CD4-positive, CD25-positive, alpha-beta regulatory T cell (primary cell): ENCODE measurements at regions not wholly inside any gene's neighbourhood (a gene's known extent, or its start where the extent isn't known, plus 50 kb on each side); places are given as distances from the start of the nearest gene placed in this dataset.
A peak's percentile ranks its signal among the peaks of the same experiment; 100 is the strongest.

Experiments
- ATAC-seq, 2 donors: fragments of 150-1000 bp; cut with Tn5 transposase; one replicate each; pipeline ENCODE4 v1.10.0; 2021; ENCODE audit warnings: low read depth in 2 of 2, moderate number of reproducible peaks in 2 of 2, moderate library complexity in 1 of 2
- DNase-seq, 3 donors: peaks; one replicate each; pipeline versions ENCODE4 v3.0.0 to v3.0.0-alpha.2; 2012 to 2022; ENCODE audit warnings: mixed read lengths in 1 of 3
- H3K27ac ChIP-seq: one replicate; pipeline ENCODE4 v1.7.0; 2013; ENCODE audit warnings: mild to moderate bottlenecking, low read length; ENCODE audit not compliant: insufficient read depth, poor library complexity, severe bottlenecking
- H3K27me3 ChIP-seq: one replicate; pipeline ENCODE4 v1.7.0; 2013; ENCODE audit warnings: low read length; ENCODE audit not compliant: control insufficient read depth, insufficient read depth
- H3K36me3 ChIP-seq: one replicate; pipeline ENCODE4 v1.7.0; 2013; ENCODE audit warnings: mild to moderate bottlenecking, low read length, moderate library complexity; ENCODE audit not compliant: control insufficient read depth, insufficient read depth
- H3K4me1 ChIP-seq: 2 replicates; pipeline ENCODE4 v1.7.0; 2013; ENCODE audit warnings: mild to moderate bottlenecking, low read length; ENCODE audit not compliant: insufficient read depth, control insufficient read depth, poor library complexity, severe bottlenecking
- H3K4me3 ChIP-seq: one replicate; pipeline ENCODE4 v1.7.0; 2013; ENCODE audit warnings: low read depth, mild to moderate bottlenecking, low read length, moderate library complexity
- H3K9me3 ChIP-seq, 2 experiments: 1 replicate in 1 of 2; 2 replicates in 1 of 2; pipeline ENCODE4 v1.7.0; 2013; ENCODE audit warnings: low read length in 2 of 2, mild to moderate bottlenecking in 1 of 2, moderate library complexity in 1 of 2; ENCODE audit not compliant: control insufficient read depth in 2 of 2
- H3K27ac Mint-ChIP-seq, 3 donors: one replicate each; pipeline ENCODE4 v1.8.0; 2020 to 2022; ENCODE audit warnings: mild to moderate bottlenecking in 3 of 3, mixed read lengths in 3 of 3, moderate library complexity in 2 of 3
- H3K27me3 Mint-ChIP-seq: one replicate; pipeline ENCODE4 v1.8.0; 2022; ENCODE audit warnings: mild to moderate bottlenecking, mixed read lengths
- H3K36me3 Mint-ChIP-seq: one replicate; pipeline ENCODE4 v1.8.0; 2020; ENCODE audit warnings: mixed read lengths
- H3K4me1 Mint-ChIP-seq, 4 donors: one replicate each; pipeline ENCODE4 v1.8.0; 2020 to 2022; ENCODE audit warnings: mixed read lengths in 4 of 4, mild to moderate bottlenecking in 1 of 4
- H3K4me3 Mint-ChIP-seq, 4 donors: one replicate each; pipeline ENCODE4 v1.8.0; 2020 to 2022; ENCODE audit warnings: mild to moderate bottlenecking in 4 of 4, mixed read lengths in 4 of 4, moderate library complexity in 3 of 4
- H3K9me3 Mint-ChIP-seq, 7 donors: one replicate each; pipeline ENCODE4 v1.8.0; 2020 to 2022; ENCODE audit warnings: mixed read lengths in 7 of 7, mild to moderate bottlenecking in 3 of 7, moderate library complexity in 2 of 7

- Mint-ChIP-seq H3K4me3 (no peak overlapping the region), H3K27ac (no peak overlapping the region), H3K9me3 (peaks cover 0 to 16% (median 2%) of the 10 kb centered on the region in 7 donors), H3K36me3 (no peaks in the 10 kb centered on the region), H3K4me1 (no peaks in the 10 kb centered on the region), H3K27me3 (no peaks in the 10 kb centered on the region)
- no peaks in the 10 kb centered on the region for H3K4me1 ChIP-seq
- peaks cover 0 to 2% of the 10 kb centered on the region in 2 experiments for H3K9me3 ChIP-seq
- no peaks in the 10 kb centered on the region for H3K36me3 ChIP-seq
- H3K27me3 ChIP-seq = no peaks in the 10 kb centered on the region
- ATAC-seq (no peak), DNase-seq (no peak)
- H3K4me3 ChIP-seq = no peak overlapping the region
- no peak overlapping the region for H3K27ac ChIP-seq
These were observed 732.4 kb downstream of the IPMK start for GRCh38 chr10:57535306-57535705.

GRCh38 chr10:57513637-57514036, 754.1 kb downstream of the IPMK start:
- no peak overlapping the region for H3K4me3 Mint-ChIP-seq

GRCh38 chr10:57507788-57508187, 759.9 kb downstream of the IPMK start:
- no peaks in the 10 kb centered on the region for H3K36me3 ChIP-seq
- no peak overlapping the region for H3K27ac Mint-ChIP-seq
- DNase-seq = no peak

More at GRCh38 chr10:57513637-57514036, 754.1 kb downstream of the IPMK start:
- no peak for ATAC-seq
- Mint-ChIP-seq H3K36me3 (no peaks in the 10 kb centered on the region), H3K27me3 (no peaks in the 10 kb centered on the region), H3K4me1 (no peaks in the 10 kb centered on the region), H3K9me3 (peaks cover 0 to 16% (median 10%) of the 10 kb centered on the region in 7 donors), H3K27ac (no peak overlapping the region)
- Histone ChIP-seq H3K36me3 (no peaks in the 10 kb centered on the region), H3K4me1 (no peaks in the 10 kb centered on the region), H3K27ac (no peak overlapping the region), H3K27me3 (no peaks in the 10 kb centered on the region), H3K9me3 (no peaks in the 10 kb centered on the region), H3K4me3 (no peak overlapping the region)
- no peak for DNase-seq

GRCh38 chr10:57506414-57507094, 761.1 kb downstream of the IPMK start:
- no peak overlapping the region for H3K4me3 ChIP-seq
- no peaks in the 10 kb centered on the region for H3K4me1 ChIP-seq
- H3K4me3 Mint-ChIP-seq = no peak overlapping the region
- DNase-seq (no peak), ATAC-seq (no peak)
- no peaks in the 10 kb centered on the region for H3K9me3 ChIP-seq
- peak overlapping the region in 1 of 3 donors; percentile 26 for H3K27ac Mint-ChIP-seq
- H3K36me3 ChIP-seq = no peaks in the 10 kb centered on the region
- no peaks in the 10 kb centered on the region for H3K4me1 Mint-ChIP-seq
- H3K27me3 Mint-ChIP-seq = no peaks in the 10 kb centered on the region
- no peaks in the 10 kb centered on the region for H3K27me3 ChIP-seq
- H3K9me3 Mint-ChIP-seq = peaks cover 0 to 12% (median 1%) of the 10 kb centered on the region in 7 donors
- no peaks in the 10 kb centered on the region for H3K36me3 Mint-ChIP-seq
- no peak overlapping the region for H3K27ac ChIP-seq

More at GRCh38 chr10:57507788-57508187, 759.9 kb downstream of the IPMK start:
- Mint-ChIP-seq H3K27me3 (no peaks in the 10 kb centered on the region), H3K36me3 (no peaks in the 10 kb centered on the region), H3K9me3 (peaks cover 0 to 12% (median 4%) of the 10 kb centered on the region in 7 donors), H3K4me1 (no peaks in the 10 kb centered on the region), H3K4me3 (no peak overlapping the region)
- no peaks in the 10 kb centered on the region for H3K27me3 ChIP-seq
- H3K9me3 ChIP-seq = no peaks in the 10 kb centered on the region
- ATAC-seq = no peak
- H3K4me3 ChIP-seq = no peak overlapping the region
- no peaks in the 10 kb centered on the region for H3K4me1 ChIP-seq
- no peak overlapping the region for H3K27ac ChIP-seq

- Histone ChIP-seq H3K36me3 (no peaks in the 10 kb centered on the region), H3K27ac (no peak overlapping the region), H3K27me3 (no peaks in the 10 kb centered on the region), H3K9me3 (no peaks in the 10 kb centered on the region), H3K4me3 (no peak overlapping the region), H3K4me1 (no peaks in the 10 kb centered on the region)
- Mint-ChIP-seq H3K9me3 (peaks cover 2 to 17% (median 5%) of the 10 kb centered on the region in 7 donors), H3K4me3 (no peak overlapping the region), H3K27me3 (no peaks in the 10 kb centered on the region), H3K4me1 (no peaks in the 10 kb centered on the region), H3K36me3 (no peaks in the 10 kb centered on the region), H3K27ac (no peak overlapping the region)
- ATAC-seq (no peak), DNase-seq (no peak)
These were observed 773.2 kb downstream of the IPMK start for GRCh38 chr10:57494486-57494885.

- Histone ChIP-seq H3K36me3 (no peaks in the 10 kb centered on the region), H3K27me3 (no peaks in the 10 kb centered on the region), H3K9me3 (no peaks in the 10 kb centered on the region), H3K4me3 (no peak overlapping the region), H3K4me1 (no peaks in the 10 kb centered on the region), H3K27ac (no peak overlapping the region)
- DNase-seq (no peak), ATAC-seq (no peak)
- Mint-ChIP-seq H3K36me3 (no peaks in the 10 kb centered on the region), H3K9me3 (peaks cover 0 to 9% (median 0%) of the 10 kb centered on the region in 7 donors), H3K4me3 (no peak overlapping the region), H3K27ac (no peak overlapping the region), H3K27me3 (no peaks in the 10 kb centered on the region), H3K4me1 (no peaks in the 10 kb centered on the region)
These were observed 785.4 kb downstream of the IPMK start for GRCh38 chr10:57482259-57482658.

GRCh38 chr10:57472823-57473619, 794.7 kb downstream of the IPMK start:
- Mint-ChIP-seq H3K4me1 (no peaks in the 10 kb centered on the region), H3K9me3 (peaks cover 0 to 14% (median 4%) of the 10 kb centered on the region in 7 donors)

More at GRCh38 chr10:57472823-57473619, 794.7 kb downstream of the IPMK start:
- ATAC-seq (no peak), DNase-seq (no peak)
- Histone ChIP-seq H3K36me3 (no peaks in the 10 kb centered on the region), H3K4me3 (no peak overlapping the region), H3K9me3 (no peaks in the 10 kb centered on the region), H3K27ac (no peak overlapping the region), H3K4me1 (no peaks in the 10 kb centered on the region), H3K27me3 (no peaks in the 10 kb centered on the region)
- Mint-ChIP-seq H3K36me3 (no peaks in the 10 kb centered on the region), H3K27me3 (no peaks in the 10 kb centered on the region), H3K27ac (no peak overlapping the region), H3K4me3 (no peak overlapping the region)
